IPS-20b (cell line): ENCODE measurements at regions not wholly inside any gene's neighbourhood (a gene's known extent, or its start where the extent isn't known, plus 50 kb on each side); places are given as distances from the start of the nearest gene placed in this dataset.

Experiments
- H3K27ac ChIP-seq: one replicate; pipeline ENCODE4 v1.5.1; 2013; ENCODE audit warnings: low read length
- H3K27me3 ChIP-seq: 2 replicates; pipeline ENCODE4 v1.6.1; 2013; ENCODE audit warnings: mild to moderate bottlenecking, low read length, inconsistent platforms; ENCODE audit not compliant: insufficient read depth
- H3K36me3 ChIP-seq: 2 replicates; pipeline ENCODE4 v1.6.1; 2013; ENCODE audit warnings: low read depth, mild to moderate bottlenecking, inconsistent platforms, low read length, moderate library complexity; ENCODE audit not compliant: insufficient read depth
- H3K4me1 ChIP-seq: 2 replicates; pipeline ENCODE4 v1.6.1; 2013; ENCODE audit warnings: mild to moderate bottlenecking, control low read depth, inconsistent platforms, low read length, moderate library complexity; ENCODE audit not compliant: insufficient read depth
- H3K4me3 ChIP-seq: 2 replicates; pipeline ENCODE4 v1.5.1; 2013; ENCODE audit warnings: mild to moderate bottlenecking, low read length, inconsistent platforms
- H3K9ac ChIP-seq: 2 replicates; pipeline ENCODE4 v1.6.1; 2013; ENCODE audit warnings: low read depth, mild to moderate bottlenecking, inconsistent platforms, low read length, moderate library complexity
- H3K9me3 ChIP-seq: 2 replicates; pipeline ENCODE4 v1.6.1; 2013; ENCODE audit warnings: mild to moderate bottlenecking, low read depth, low read length, inconsistent platforms; ENCODE audit not compliant: insufficient read depth

GRCh38 chr11:55719608-55720160 lies 53.6 kb upstream of the OR5D13 start:
- Histone ChIP-seq H3K4me3 (no peak overlapping the region), H3K27ac (no peak overlapping the region), H3K9ac (no peak overlapping the region), H3K4me1 (no peaks in the 10 kb centered on the region), H3K9me3 (peaks cover 86% of the 10 kb centered on the region), H3K36me3 (no peaks in the 10 kb centered on the region), H3K27me3 (no peaks in the 10 kb centered on the region)
